ENCODE measurements at regions not wholly inside any gene's neighbourhood (a gene's known extent, or its start where the extent isn't known, plus 50 kb on each side); places are given as distances from the start of the nearest gene placed in this dataset.

DNA sequence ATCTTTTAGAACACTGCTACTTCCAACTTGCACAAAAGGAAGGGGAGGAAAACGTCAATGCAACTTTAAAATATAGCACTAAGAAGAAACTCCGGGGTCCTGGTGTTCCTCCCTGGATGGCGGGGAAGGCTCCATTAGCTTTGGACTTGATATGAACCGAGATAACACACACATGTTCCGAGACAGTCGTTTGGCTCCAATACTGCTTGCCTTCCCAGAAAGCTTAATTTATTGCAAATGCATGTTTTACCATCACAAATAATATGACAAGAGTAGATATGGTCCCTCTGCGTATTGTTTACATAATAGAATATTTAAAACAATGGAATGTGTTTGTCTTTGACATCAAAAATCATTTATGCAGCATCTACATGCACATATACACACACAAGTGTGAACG, 87.6 kb upstream of the CLMN start:
- Histone ChIP-seq H3K9me3 (ENCODE audit: low read length) (no peaks in the 10 kb centered on the region), H3K36me3 (replicated peaks in 1 of 2; ENCODE audit: control insufficient read depth in 1 of 2, insufficient read depth in 2 of 2, low read length in 2 of 2) (no peaks in the 10 kb centered on the region), H3K4me3 (replicated peaks in 1 of 3; ENCODE audit: insufficient read depth in 1 of 3, low read depth in 2 of 3, low read length in 3 of 3) (no peak overlapping the region), H3K27me3 (ENCODE audit: control insufficient read depth in 1 of 2, insufficient read depth in 2 of 2, low read length in 2 of 2) (no peaks in the 10 kb centered on the region), H3K4me1 (ENCODE audit: insufficient read depth, low read length) (no peaks in the 10 kb centered on the region), H4K20me1 (ENCODE audit: insufficient read depth, low read length) (no peaks in the 10 kb centered on the region), H2AFZ (ENCODE audit: low read length) (no peak overlapping the region), H3K4me2 (ENCODE audit: low read depth, low read length) (no peak overlapping the region), H3K79me2 (ENCODE audit: insufficient read depth, low read length) (no peaks in the 10 kb centered on the region), H3K9ac (ENCODE audit: insufficient read depth, low read depth, low read length) (no peak overlapping the region), H3K27ac (ENCODE audit: extremely low read length, insufficient read depth, low read length) (no peak overlapping the region)
- WGBS (ENCODE audit: low lambda C conversion rate), result 89% methylated on average over 8 of the region's 8 CpGs
- CTCF ChIA-PET (ENCODE audit: low intra/inter-chr PET ratio, low total read pairs), result no interaction called here
- no TSS peak for BruUV-seq (replicated peaks)
- TF ChIP-seq GABPA (IDR thresholded peaks at IDR 0.05; ENCODE audit: low read depth, low read length) (no peak), GABPA (CRISPR knock-in tag; IDR thresholded peaks at IDR 0.05; ENCODE audit: low read depth) (no peak)
- intact Hi-C loops (cut with micrococcal nuclease; ENCODE audit: unreplicated experiment), result no loop called here
- FAIRE-seq, result no peak
- DNase-seq (ENCODE audit: low spot score), result no peak
- POLR2A ChIA-PET, result no interaction called here
- ATAC-seq, result no peak
- in situ Hi-C loops (cut with HindIII; ENCODE audit: extremely low pct_ligation_motif_present, low pct_unique_long_range_greater_than_20kb), result no loop called here

DNA sequence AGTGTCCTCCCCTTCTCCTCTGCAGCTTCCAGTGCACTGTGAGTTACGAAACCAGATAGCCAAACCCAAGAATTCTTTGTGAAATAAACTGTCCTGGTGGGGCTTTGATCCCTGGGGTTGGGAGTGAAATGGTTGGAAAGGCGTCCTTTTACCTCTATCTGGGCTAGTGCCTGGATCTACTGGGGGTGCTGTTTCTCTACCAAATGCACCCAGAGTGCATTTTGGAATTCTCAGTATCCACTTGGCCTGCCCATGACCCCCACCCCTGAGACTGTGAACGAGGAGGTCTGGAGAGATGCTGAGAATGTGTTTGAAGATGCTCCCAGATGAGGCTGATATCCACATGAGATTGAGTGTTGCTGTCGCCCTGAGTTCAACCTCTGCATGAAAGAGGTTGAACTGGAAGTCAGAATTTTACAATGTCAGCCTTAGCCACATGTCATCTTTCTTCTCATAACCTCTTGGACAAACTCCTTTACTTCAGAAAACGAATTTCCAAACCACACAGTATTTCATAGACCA, 87.1 kb upstream of the CLMN start:
- no peaks in the 10 kb centered on the region for H3K4me1 ChIP-seq (ENCODE audit: insufficient read depth, low read length)
- H4K20me1 ChIP-seq (ENCODE audit: insufficient read depth, low read length), result no peaks in the 10 kb centered on the region
- ATAC-seq (no peak), FAIRE-seq (no peak), DNase-seq (ENCODE audit: low spot score) (no peak)
- ChIA-PET CTCF (ENCODE audit: low intra/inter-chr PET ratio, low total read pairs) (no interaction called here), POLR2A (no interaction called here)
- no peak overlapping the region for H3K27ac ChIP-seq (ENCODE audit: extremely low read length, insufficient read depth, low read length)
- H3K9me3 ChIP-seq (ENCODE audit: low read length), result no peaks in the 10 kb centered on the region
- no peak overlapping the region for H3K4me3 ChIP-seq (replicated peaks in 1 of 3; ENCODE audit: insufficient read depth in 1 of 3, low read depth in 2 of 3, low read length in 3 of 3)
- no peak overlapping the region for H3K4me2 ChIP-seq (ENCODE audit: low read depth, low read length)
- no peak overlapping the region for H2AFZ ChIP-seq (ENCODE audit: low read length)
- H3K79me2 ChIP-seq (ENCODE audit: insufficient read depth, low read length), result no peaks in the 10 kb centered on the region
- no peaks in the 10 kb centered on the region for H3K27me3 ChIP-seq (ENCODE audit: control insufficient read depth in 1 of 2, insufficient read depth in 2 of 2, low read length in 2 of 2)
- BruUV-seq (replicated peaks), result no TSS peak
- no peak overlapping the region for H3K9ac ChIP-seq (ENCODE audit: insufficient read depth, low read depth, low read length)
- intact Hi-C loops (cut with micrococcal nuclease; ENCODE audit: unreplicated experiment), result no loop called here
- 78% methylated on average over 5 of the region's 5 CpGs for WGBS (ENCODE audit: low lambda C conversion rate)
- in situ Hi-C loops (cut with HindIII; ENCODE audit: extremely low pct_ligation_motif_present, low pct_unique_long_range_greater_than_20kb), result no loop called here
- no peaks in the 10 kb centered on the region for H3K36me3 ChIP-seq (replicated peaks in 1 of 2; ENCODE audit: control insufficient read depth in 1 of 2, insufficient read depth in 2 of 2, low read length in 2 of 2)
- no peak for TF ChIP-seq ZNF83 (CRISPR knock-in tag; IDR thresholded peaks at IDR 0.05; ENCODE audit: borderline replicate concordance)
- no peak for TF ChIP-seq ZNF136 (CRISPR knock-in tag; IDR thresholded peaks at IDR 0.05; ENCODE audit: low read depth)
- TF ChIP-seq ZNF484 (CRISPR knock-in tag; IDR thresholded peaks at IDR 0.05; ENCODE audit: borderline replicate concordance, low read depth), result no peak
- TF ChIP-seq, protein P1, sequence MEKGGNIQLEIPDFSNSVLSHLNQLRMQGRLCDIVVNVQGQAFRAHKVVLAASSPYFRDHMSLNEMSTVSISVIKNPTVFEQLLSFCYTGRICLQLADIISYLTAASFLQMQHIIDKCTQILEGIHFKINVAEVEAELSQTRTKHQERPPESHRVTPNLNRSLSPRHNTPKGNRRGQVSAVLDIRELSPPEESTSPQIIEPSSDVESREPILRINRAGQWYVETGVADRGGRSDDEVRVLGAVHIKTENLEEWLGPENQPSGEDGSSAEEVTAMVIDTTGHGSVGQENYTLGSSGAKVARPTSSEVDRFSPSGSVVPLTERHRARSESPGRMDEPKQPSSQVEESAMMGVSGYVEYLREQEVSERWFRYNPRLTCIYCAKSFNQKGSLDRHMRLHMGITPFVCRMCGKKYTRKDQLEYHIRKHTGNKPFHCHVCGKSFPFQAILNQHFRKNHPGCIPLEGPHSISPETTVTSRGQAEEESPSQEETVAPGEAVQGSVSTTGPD (CRISPR knock-in tag; IDR thresholded peaks at IDR 0.05), result no peak
- TF ChIP-seq XRCC5 (optimal IDR thresholded peaks at IDR 0.05; ENCODE audit: low read length), result no peak
- TF ChIP-seq, protein P2, sequence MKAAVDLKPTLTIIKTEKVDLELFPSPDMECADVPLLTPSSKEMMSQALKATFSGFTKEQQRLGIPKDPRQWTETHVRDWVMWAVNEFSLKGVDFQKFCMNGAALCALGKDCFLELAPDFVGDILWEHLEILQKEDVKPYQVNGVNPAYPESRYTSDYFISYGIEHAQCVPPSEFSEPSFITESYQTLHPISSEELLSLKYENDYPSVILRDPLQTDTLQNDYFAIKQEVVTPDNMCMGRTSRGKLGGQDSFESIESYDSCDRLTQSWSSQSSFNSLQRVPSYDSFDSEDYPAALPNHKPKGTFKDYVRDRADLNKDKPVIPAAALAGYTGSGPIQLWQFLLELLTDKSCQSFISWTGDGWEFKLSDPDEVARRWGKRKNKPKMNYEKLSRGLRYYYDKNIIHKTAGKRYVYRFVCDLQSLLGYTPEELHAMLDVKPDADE (CRISPR knock-in tag; IDR thresholded peaks at IDR 0.05), result no peak
- no peak for TF ChIP-seq NRL (CRISPR knock-in tag; IDR thresholded peaks at IDR 0.05; ENCODE audit: borderline replicate concordance)
- TF ChIP-seq TSC22D2 (CRISPR knock-in tag; IDR thresholded peaks at IDR 0.05; ENCODE audit: borderline replicate concordance), result no peak
- TF ChIP-seq, protein P3, sequence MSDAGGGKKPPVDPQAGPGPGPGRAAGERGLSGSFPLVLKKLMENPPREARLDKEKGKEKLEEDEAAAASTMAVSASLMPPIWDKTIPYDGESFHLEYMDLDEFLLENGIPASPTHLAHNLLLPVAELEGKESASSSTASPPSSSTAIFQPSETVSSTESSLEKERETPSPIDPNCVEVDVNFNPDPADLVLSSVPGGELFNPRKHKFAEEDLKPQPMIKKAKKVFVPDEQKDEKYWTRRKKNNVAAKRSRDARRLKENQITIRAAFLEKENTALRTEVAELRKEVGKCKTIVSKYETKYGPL (CRISPR knock-in tag; IDR thresholded peaks at IDR 0.05), result no peak
- no peak for TF ChIP-seq ZBTB20 (CRISPR knock-in tag; IDR thresholded peaks at IDR 0.05; ENCODE audit: borderline replicate concordance, low read depth)
- TF ChIP-seq, protein P4, sequence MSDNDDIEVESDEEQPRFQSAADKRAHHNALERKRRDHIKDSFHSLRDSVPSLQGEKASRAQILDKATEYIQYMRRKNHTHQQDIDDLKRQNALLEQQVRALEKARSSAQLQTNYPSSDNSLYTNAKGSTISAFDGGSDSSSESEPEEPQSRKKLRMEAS (IDR thresholded peaks at IDR 0.05), result no peak
- TF ChIP-seq, protein P5, sequence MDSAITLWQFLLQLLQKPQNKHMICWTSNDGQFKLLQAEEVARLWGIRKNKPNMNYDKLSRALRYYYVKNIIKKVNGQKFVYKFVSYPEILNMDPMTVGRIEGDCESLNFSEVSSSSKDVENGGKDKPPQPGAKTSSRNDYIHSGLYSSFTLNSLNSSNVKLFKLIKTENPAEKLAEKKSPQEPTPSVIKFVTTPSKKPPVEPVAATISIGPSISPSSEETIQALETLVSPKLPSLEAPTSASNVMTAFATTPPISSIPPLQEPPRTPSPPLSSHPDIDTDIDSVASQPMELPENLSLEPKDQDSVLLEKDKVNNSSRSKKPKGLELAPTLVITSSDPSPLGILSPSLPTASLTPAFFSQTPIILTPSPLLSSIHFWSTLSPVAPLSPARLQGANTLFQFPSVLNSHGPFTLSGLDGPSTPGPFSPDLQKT (CRISPR knock-in tag; IDR thresholded peaks at IDR 0.05; ENCODE audit: borderline replicate concordance), result no peak
- no peak for TF ChIP-seq ZNF326 (CRISPR knock-in tag; IDR thresholded peaks at IDR 0.05; ENCODE audit: borderline replicate concordance)

Measured in HepG2 (cell line).